ENCODE measurements at regions not wholly inside any gene's neighbourhood (a gene's known extent, or its start where the extent isn't known, plus 50 kb on each side); places are given as distances from the start of the nearest gene placed in this dataset.

DNA sequence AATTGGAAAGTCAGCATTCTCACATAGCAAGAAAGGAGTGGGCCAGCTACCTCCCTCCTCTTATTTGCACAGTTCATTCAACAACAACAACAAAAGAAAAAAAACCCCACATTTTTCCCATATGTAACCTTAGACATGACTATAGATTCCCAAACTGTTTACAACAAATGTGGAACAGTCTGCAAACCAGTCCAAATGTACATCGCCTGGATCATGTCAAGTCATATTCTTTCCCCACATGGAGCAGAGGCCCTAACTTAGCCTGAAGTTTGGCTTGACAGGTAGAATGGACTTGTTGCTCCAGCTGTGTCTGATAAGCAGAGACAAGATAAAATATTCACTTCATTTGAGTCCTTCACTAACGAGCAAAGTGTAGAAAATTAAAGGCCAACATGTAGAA is 81.7 kb upstream of the COL24A1 start:
- TF ChIP-seq ZNF384 (IDR thresholded peaks at IDR 0.05) (no peak), BHLHE40 (IDR thresholded peaks at IDR 0.05; ENCODE audit: borderline replicate concordance) (no peak), FOXA1 (IDR thresholded peaks at IDR 0.05) (no peak), ARNT (IDR thresholded peaks at IDR 0.05) (no peak), SUZ12 (IDR thresholded peaks at IDR 0.05) (no peak), HDGF (IDR thresholded peaks at IDR 0.05; ENCODE audit: borderline replicate concordance) (no peak), ELF4 (IDR thresholded peaks at IDR 0.05) (no peak), TARDBP (IDR thresholded peaks at IDR 0.05) (no peak), L3MBTL2 (conservative IDR thresholded peaks at IDR 0.05) (no peak), LEF1 (IDR thresholded peaks at IDR 0.05; ENCODE audit: borderline replicate concordance) (no peak), FOXM1 (IDR thresholded peaks at IDR 0.05; ENCODE audit: borderline replicate concordance) (no peak), NFRKB (IDR thresholded peaks at IDR 0.05) (no peak), SP1 (IDR thresholded peaks at IDR 0.05) (no peak), FOXK2 (IDR thresholded peaks at IDR 0.05) (no peak), CTBP1 (IDR thresholded peaks at IDR 0.05; ENCODE audit: borderline replicate concordance) (no peak)
- TF ChIP-seq, protein P1, sequence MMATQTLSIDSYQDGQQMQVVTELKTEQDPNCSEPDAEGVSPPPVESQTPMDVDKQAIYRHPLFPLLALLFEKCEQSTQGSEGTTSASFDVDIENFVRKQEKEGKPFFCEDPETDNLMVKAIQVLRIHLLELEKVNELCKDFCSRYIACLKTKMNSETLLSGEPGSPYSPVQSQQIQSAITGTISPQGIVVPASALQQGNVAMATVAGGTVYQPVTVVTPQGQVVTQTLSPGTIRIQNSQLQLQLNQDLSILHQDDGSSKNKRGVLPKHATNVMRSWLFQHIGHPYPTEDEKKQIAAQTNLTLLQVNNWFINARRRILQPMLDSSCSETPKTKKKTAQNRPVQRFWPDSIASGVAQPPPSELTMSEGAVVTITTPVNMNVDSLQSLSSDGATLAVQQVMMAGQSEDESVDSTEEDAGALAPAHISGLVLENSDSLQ (IDR thresholded peaks at IDR 0.05): no peak
- POLR2A ChIA-PET: no interaction called here
- no peak for DNase-seq (ENCODE audit: extremely low spot score)

DNA sequence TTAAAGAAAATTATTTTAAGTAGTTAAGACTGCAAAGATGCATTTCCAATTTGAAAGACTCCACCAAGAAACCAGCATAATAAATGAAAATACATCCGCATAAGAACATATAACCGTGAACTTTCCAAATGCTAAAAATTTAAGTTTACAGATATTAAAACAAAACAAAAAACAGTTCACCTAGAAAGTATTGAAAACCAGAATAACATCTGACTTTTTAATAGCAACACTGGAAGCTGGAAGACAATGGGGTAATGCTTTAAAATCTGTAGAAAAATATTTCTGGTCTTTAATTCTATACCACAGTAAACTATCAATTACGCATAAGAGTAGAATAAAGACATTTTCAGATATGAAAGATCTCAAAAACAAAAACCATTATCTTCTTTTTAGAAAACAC is 79.3 kb upstream of the COL24A1 start:
- DNase-seq (ENCODE audit: extremely low spot score): no peak
- TF ChIP-seq CTBP1 (IDR thresholded peaks at IDR 0.05; ENCODE audit: borderline replicate concordance): no peak
- TF ChIP-seq BHLHE40 (IDR thresholded peaks at IDR 0.05; ENCODE audit: borderline replicate concordance): no peak
- TF ChIP-seq SP1 (IDR thresholded peaks at IDR 0.05): no peak
- no peak for TF ChIP-seq FOXM1 (IDR thresholded peaks at IDR 0.05; ENCODE audit: borderline replicate concordance)
- ChIA-PET POLR2A (no interaction called here), CTCF (no interaction called here)

More for the DNA sequence above, 81.7 kb upstream of the COL24A1 start:
- CTCF ChIA-PET: no interaction called here

DNA sequence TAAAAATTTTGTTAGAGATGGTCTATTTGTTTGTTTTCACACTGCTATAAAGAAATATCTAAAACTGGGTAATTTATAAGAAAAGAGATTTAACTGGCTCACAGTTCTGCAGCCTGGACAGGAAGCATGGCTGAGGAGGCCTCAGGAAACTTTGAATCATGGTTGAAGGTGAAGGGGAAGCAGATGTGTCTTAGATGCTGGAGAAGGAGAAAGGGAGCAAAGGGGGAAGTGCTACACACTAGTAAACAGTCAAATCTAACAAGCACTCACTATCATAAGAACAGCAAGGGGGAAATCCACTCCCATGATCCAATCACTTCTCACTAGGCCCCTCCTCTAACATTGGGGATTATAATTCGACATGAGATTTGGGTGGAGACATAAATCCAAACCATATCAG is 76.8 kb upstream of the COL24A1 start:
- no peak for DNase-seq (ENCODE audit: extremely low spot score)
- CTCF ChIA-PET: no interaction called here
- TF ChIP-seq L3MBTL2 (conservative IDR thresholded peaks at IDR 0.05) (no peak), FOXM1 (IDR thresholded peaks at IDR 0.05; ENCODE audit: borderline replicate concordance) (no peak), HDGF (IDR thresholded peaks at IDR 0.05; ENCODE audit: borderline replicate concordance) (no peak), ARNT (IDR thresholded peaks at IDR 0.05) (no peak), ZNF384 (IDR thresholded peaks at IDR 0.05) (no peak), TARDBP (IDR thresholded peaks at IDR 0.05) (no peak), CTBP1 (IDR thresholded peaks at IDR 0.05; ENCODE audit: borderline replicate concordance) (no peak), SUZ12 (IDR thresholded peaks at IDR 0.05) (no peak), ELF4 (IDR thresholded peaks at IDR 0.05) (no peak), SP1 (IDR thresholded peaks at IDR 0.05) (no peak)
- POLR2A ChIA-PET: no interaction called here

DNA sequence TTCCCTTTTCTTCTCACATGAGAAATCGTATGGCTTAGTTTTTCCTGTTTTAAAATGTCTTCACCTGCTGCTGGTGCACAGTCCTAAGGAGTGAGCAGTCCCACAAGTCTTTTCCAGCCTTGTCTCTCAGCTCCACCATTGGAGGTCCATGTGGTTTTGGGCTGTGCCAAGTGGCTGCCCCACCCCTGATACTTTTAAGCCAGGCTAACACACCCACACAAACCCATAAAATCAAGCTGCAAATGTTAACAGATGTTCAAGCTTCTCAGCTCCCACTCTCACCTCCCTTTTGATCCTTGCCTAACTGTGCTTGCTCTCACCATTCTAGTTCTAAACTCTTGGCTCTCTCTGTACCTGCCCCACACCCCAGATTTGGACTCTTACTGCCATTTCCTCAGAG is 74.5 kb upstream of the COL24A1 start:
- no peak for DNase-seq (ENCODE audit: extremely low spot score)
- ChIA-PET CTCF (no interaction called here), POLR2A (no interaction called here)
- TF ChIP-seq CTBP1 (IDR thresholded peaks at IDR 0.05; ENCODE audit: borderline replicate concordance) (no peak), L3MBTL2 (conservative IDR thresholded peaks at IDR 0.05) (no peak), TARDBP (IDR thresholded peaks at IDR 0.05) (no peak), ELF4 (IDR thresholded peaks at IDR 0.05) (no peak)

DNA sequence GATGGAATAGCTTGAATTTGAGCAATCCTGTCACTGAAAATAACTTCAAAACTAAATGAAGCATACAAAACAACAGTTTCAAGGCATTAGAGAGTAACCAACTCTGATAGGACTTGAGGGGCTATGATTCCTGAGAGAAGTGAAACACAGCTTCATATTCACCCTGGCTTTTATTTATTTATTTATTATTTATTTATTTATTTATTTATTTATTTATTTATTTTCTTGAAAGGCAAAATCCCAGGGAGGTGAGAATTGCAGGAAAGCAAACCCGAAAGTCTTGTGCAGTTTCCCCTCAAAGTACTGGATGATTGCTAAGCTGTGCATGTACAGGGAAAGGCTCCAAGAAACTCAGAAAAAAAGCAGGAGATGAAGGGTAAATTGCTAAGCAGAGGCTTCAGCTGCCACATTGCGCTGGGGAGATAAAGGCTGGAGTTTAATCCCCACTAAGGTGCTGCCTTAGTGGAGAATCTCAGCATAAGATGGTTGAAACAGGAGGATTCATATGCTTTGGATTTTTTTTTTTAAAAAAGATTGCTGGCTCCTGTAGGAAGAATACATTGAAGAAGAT is 72.9 kb upstream of the COL24A1 start:
- TF ChIP-seq, protein P1 (IDR thresholded peaks at IDR 0.05): no peak
- TF ChIP-seq FOXK2 (IDR thresholded peaks at IDR 0.05) (no peak), FOXM1 (IDR thresholded peaks at IDR 0.05; ENCODE audit: borderline replicate concordance) (no peak)
- no peak for DNase-seq (ENCODE audit: extremely low spot score)
- ChIA-PET POLR2A (no interaction called here), CTCF (no interaction called here)

DNA sequence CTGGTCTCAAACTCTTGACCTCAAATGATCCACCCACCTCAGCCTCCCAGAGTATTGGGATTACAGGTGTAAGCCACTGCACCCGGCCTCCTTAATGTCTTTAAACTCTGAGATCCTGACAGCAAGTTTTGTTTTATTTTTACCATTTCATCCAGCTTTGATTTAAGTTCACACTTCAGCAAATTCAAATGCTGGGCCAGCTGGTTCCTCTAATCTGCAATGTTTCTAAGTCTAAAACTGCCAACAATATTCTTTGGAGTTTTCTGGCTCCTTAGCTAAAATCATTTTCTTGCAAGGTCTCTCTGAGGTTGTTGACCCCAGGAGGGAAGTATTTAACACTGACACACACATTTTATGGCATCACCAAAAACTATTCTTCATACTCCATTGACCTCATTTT is 72.0 kb upstream of the COL24A1 start:
- TF ChIP-seq BHLHE40 (IDR thresholded peaks at IDR 0.05; ENCODE audit: borderline replicate concordance): no peak
- no peak for TF ChIP-seq L3MBTL2 (conservative IDR thresholded peaks at IDR 0.05)
- TF ChIP-seq FOXA1 (IDR thresholded peaks at IDR 0.05): no peak
- no peak for TF ChIP-seq FOXM1 (IDR thresholded peaks at IDR 0.05; ENCODE audit: borderline replicate concordance)
- no peak for TF ChIP-seq SUZ12 (IDR thresholded peaks at IDR 0.05)
- TF ChIP-seq HDGF (IDR thresholded peaks at IDR 0.05; ENCODE audit: borderline replicate concordance): no peak
- no peak for TF ChIP-seq ZNF384 (IDR thresholded peaks at IDR 0.05)
- DNase-seq (ENCODE audit: extremely low spot score): no peak
- ChIA-PET POLR2A (no interaction called here), CTCF (no interaction called here)

DNA sequence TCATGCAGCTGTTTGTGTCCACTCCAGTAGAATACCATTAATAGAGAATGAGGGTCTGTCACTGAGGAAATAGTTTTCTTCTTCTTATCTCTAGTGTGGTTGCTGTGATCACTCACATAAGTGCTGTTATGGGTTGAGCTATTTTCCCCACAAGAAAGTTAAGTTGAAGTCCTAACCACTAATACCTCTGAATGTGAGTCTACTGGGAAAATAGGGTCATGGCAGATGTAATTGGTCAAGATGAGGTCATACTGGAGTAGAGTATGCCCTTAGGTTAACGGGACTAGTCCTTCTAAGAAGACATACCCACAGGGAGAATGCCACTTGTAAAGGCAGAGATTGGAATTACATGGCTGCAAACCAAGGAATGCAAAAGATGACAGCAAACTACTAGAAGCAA is 70.5 kb upstream of the COL24A1 start:
- DNase-seq (ENCODE audit: extremely low spot score): no peak
- ChIA-PET POLR2A (no interaction called here), CTCF (no interaction called here)
- TF ChIP-seq ZNF384 (IDR thresholded peaks at IDR 0.05): no peak
- TF ChIP-seq BHLHE40 (IDR thresholded peaks at IDR 0.05; ENCODE audit: borderline replicate concordance): no peak
- TF ChIP-seq HDGF (IDR thresholded peaks at IDR 0.05; ENCODE audit: borderline replicate concordance): no peak
- TF ChIP-seq TARDBP (IDR thresholded peaks at IDR 0.05): no peak
- TF ChIP-seq CTBP1 (IDR thresholded peaks at IDR 0.05; ENCODE audit: borderline replicate concordance): no peak
- no peak for TF ChIP-seq ARNT (IDR thresholded peaks at IDR 0.05)
- no peak for TF ChIP-seq FOXM1 (IDR thresholded peaks at IDR 0.05; ENCODE audit: borderline replicate concordance)
- TF ChIP-seq ELF4 (IDR thresholded peaks at IDR 0.05): no peak
- TF ChIP-seq SP1 (IDR thresholded peaks at IDR 0.05): no peak

DNA sequence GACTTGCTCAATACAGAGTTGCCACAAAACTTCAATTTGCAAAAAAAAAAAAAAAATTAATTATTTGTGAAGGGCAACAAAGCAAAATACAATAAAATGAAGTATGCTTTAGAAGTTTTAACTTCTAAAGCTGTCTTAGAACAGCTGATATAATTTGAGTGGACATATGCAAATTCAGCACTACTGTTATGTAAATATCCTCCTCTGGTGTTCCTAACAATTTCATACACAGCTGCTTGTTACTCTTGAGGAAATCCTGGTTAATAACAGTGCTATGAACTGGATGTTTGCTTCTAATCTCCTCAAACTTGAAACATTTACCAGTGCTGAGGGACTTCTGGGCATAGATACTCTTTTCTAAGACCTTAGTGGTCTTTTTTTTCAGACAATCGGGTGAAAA is 69.6 kb upstream of the COL24A1 start:
- no peak for DNase-seq (ENCODE audit: extremely low spot score)
- TF ChIP-seq FOXM1 (IDR thresholded peaks at IDR 0.05; ENCODE audit: borderline replicate concordance) (no peak), FOXA1 (IDR thresholded peaks at IDR 0.05) (no peak), NFRKB (IDR thresholded peaks at IDR 0.05) (no peak), FOXK2 (IDR thresholded peaks at IDR 0.05) (no peak), ZNF384 (IDR thresholded peaks at IDR 0.05) (no peak), ELF4 (IDR thresholded peaks at IDR 0.05) (no peak), BHLHE40 (IDR thresholded peaks at IDR 0.05; ENCODE audit: borderline replicate concordance) (no peak), SUZ12 (IDR thresholded peaks at IDR 0.05) (no peak), TARDBP (IDR thresholded peaks at IDR 0.05) (no peak), HDGF (IDR thresholded peaks at IDR 0.05; ENCODE audit: borderline replicate concordance) (no peak), SP1 (IDR thresholded peaks at IDR 0.05) (no peak), ARNT (IDR thresholded peaks at IDR 0.05) (no peak), CTBP1 (IDR thresholded peaks at IDR 0.05; ENCODE audit: borderline replicate concordance) (no peak), LEF1 (IDR thresholded peaks at IDR 0.05; ENCODE audit: borderline replicate concordance) (no peak), L3MBTL2 (conservative IDR thresholded peaks at IDR 0.05) (no peak)
- TF ChIP-seq, protein P1 (IDR thresholded peaks at IDR 0.05): no peak
- POLR2A ChIA-PET: no interaction called here
- CTCF ChIA-PET: no interaction called here

Measured in HEK293T (cell line).